GM12878 (cell line): ENCODE measurements at regions not wholly inside any gene's neighbourhood (a gene's known extent, or its start where the extent isn't known, plus 50 kb on each side); places are given as distances from the start of the nearest gene placed in this dataset.

Experiments
- ATAC-seq: fragments of 200-7000 bp; cut with Tn5 transposase; 3 replicates; pipeline ENCODE4 v1.9.1; 2020; ENCODE audit warnings: mild to moderate bottlenecking, moderate library complexity
- BruUV-seq: library from RNA; stranded (reverse); fragments of 400-500 nt; replicated peaks from 2 replicates; lab custom pipeline; 2021; lab: Mats Ljungman, UMichigan
- CTCF ChIA-PET: fragments of 300-600 bp; sonication (Branson Sonifier 250); formaldehyde crosslinking; extraction: SDS; loops from one replicate; lab custom pipeline; 2021; ENCODE audit warnings: inconsistent platforms; lab: Yijun Ruan, JAX
- POLR2A ChIA-PET: fragments of 350-600 bp; formaldehyde crosslinking; extraction: SDS; loops from one replicate; lab custom pipeline; 2021; ENCODE audit warnings: inconsistent platforms; lab: Charles Lee
- RAD21 ChIA-PET: fragments of 300-600 bp; sonication (Branson Sonifier 250); formaldehyde crosslinking; loops from one replicate; lab custom pipeline; 2023; ENCODE audit warnings: antibody characterized with exemption; ENCODE audit not compliant: unreplicated experiment; lab: Charles Lee
- SMC1A ChIA-PET: fragments of 300-600 bp; sonication (Branson Sonifier 250); formaldehyde crosslinking; loops from one replicate; lab custom pipeline; 2023; ENCODE audit not compliant: unreplicated experiment, uncharacterized antibody; lab: Charles Lee
- DNase-seq: peaks from one replicate; pipeline ENCODE4 v3.0.0-alpha.2; 2011; ENCODE audit warnings: low read depth, low spot score
- FAIRE-seq: peaks from 3 replicates; lab custom pipeline; 2011; peaks lifted over from hg19 to GRCh38; lab: Jason Lieb, UNC
- H2AFZ ChIP-seq: 2 replicates; pipeline ENCODE4 v1.6.0; 2011; ENCODE audit warnings: low read depth, low read length, control low read depth; ENCODE audit not compliant: control insufficient read depth
- H3K27ac ChIP-seq: 2 replicates; pipeline ENCODE4 v1.5.1; 2011; ENCODE audit warnings: control low read depth; ENCODE audit not compliant: control insufficient read depth, insufficient read depth
- H3K27me3 ChIP-seq, 2 experiments: replicated peaks in 1 of 2; 2 replicates each; pipeline versions ENCODE4 v1.6.0 to v1.6.1; 2011; ENCODE audit warnings: low read length in 1 of 2; ENCODE audit not compliant: control insufficient read depth in 2 of 2, insufficient read depth in 2 of 2
- H3K36me3 ChIP-seq, 2 experiments: 2 replicates each; pipeline ENCODE4 v1.5.1; 2011; ENCODE audit warnings: low read length in 1 of 2; ENCODE audit not compliant: control insufficient read depth in 2 of 2, insufficient read depth in 2 of 2
- H3K4me1 ChIP-seq: 2 replicates; pipeline ENCODE4 v1.6.1; 2011; ENCODE audit warnings: mild to moderate bottlenecking, low read length, moderate library complexity, mixed read lengths; ENCODE audit not compliant: control insufficient read depth, insufficient read depth
- H3K4me2 ChIP-seq: 2 replicates; pipeline ENCODE4 v1.6.0; 2011; ENCODE audit warnings: control low read depth; ENCODE audit not compliant: control insufficient read depth, insufficient read depth
- H3K4me3 ChIP-seq: fragments of 200-600 bp; sonication (generic); 2 replicates; pipeline ENCODE4 v1.5.1; 2016
- H3K79me2 ChIP-seq: 2 replicates; pipeline ENCODE4 v1.6.0; 2011; ENCODE audit warnings: low read length; ENCODE audit not compliant: control insufficient read depth, insufficient read depth
- H3K9ac ChIP-seq: 2 replicates; pipeline ENCODE4 v1.8.0; 2011; ENCODE audit warnings: low read length, control low read depth, mixed read lengths; ENCODE audit not compliant: control insufficient read depth, insufficient read depth
- H3K9me3 ChIP-seq: replicated peaks from 3 replicates; pipeline ENCODE4 v1.5.1; 2011; ENCODE audit warnings: mild to moderate bottlenecking, low read length; ENCODE audit not compliant: control insufficient read depth, insufficient read depth
- H4K20me1 ChIP-seq: 2 replicates; pipeline ENCODE4 v1.6.0; 2011; ENCODE audit not compliant: control insufficient read depth, insufficient read depth
- CHD2 ChIP-seq: IDR thresholded peaks from 2 replicates; pipeline ENCODE4 v1.6.1; 2011; ENCODE audit warnings: low read depth, low read length, improper control_type of control experiment, borderline replicate concordance
- CREM ChIP-seq: IDR thresholded peaks from 2 replicates; pipeline ENCODE4 v1.6.1; 2014; ENCODE audit warnings: antibody characterized with exemption, low read depth
- ETV6 ChIP-seq, 2 experiments: fragments of 450-650 bp in 1 of 2; IDR thresholded peaks in 1 of 2; conservative IDR thresholded peaks in 1 of 2; 2 replicates each; pipeline ENCODE4 v1.6.1; 2014; ENCODE audit warnings: antibody characterized with exemption in 1 of 2, borderline replicate concordance in 1 of 2, low read depth in 1 of 2, mild to moderate bottlenecking in 1 of 2, moderate library complexity in 1 of 2
- FOXM1 ChIP-seq: IDR thresholded peaks from 2 replicates; pipeline ENCODE4 v1.6.1; 2012; ENCODE audit warnings: low read depth, mild to moderate bottlenecking, inconsistent platforms, low read length, moderate library complexity
- HDAC6 ChIP-seq: fragments of 200-600 bp; sonication (generic); IDR thresholded peaks from one replicate; pipeline ENCODE4 v1.8.0; 2017; ENCODE audit warnings: antibody characterized with exemption; ENCODE audit not compliant: unreplicated experiment
- HDGF ChIP-seq: fragments of 450-650 bp; IDR thresholded peaks from 2 replicates; pipeline ENCODE4 v1.6.1; 2016; ENCODE audit warnings: antibody characterized with exemption
- KAT2A ChIP-seq: conservative IDR thresholded peaks from 2 replicates; pipeline ENCODE4 v1.6.1; 2011; ENCODE audit warnings: low read depth, low read length; ENCODE audit not compliant: control insufficient read depth
- MXI1 ChIP-seq: fragments of 150-350 bp; IDR thresholded peaks from 2 replicates; pipeline ENCODE4 v1.6.1; 2011; ENCODE audit warnings: low read depth, mild to moderate bottlenecking, inconsistent platforms, low read length, improper control_type of control experiment
- POLR2AphosphoS2 ChIP-seq: IDR thresholded peaks from 2 replicates; pipeline ENCODE4 v1.6.1; 2011; ENCODE audit warnings: low read depth, mild to moderate bottlenecking, low read length, improper control_type of control experiment, moderate library complexity
- RBBP5 ChIP-seq: fragments of 200-600 bp; sonication (generic); conservative IDR thresholded peaks from 2 replicates; pipeline ENCODE4 v1.6.1; 2016
- SPI1 ChIP-seq: IDR thresholded peaks from 2 replicates; pipeline ENCODE4 v1.6.1; 2011; ENCODE audit warnings: low read depth, mild to moderate bottlenecking, low read length, moderate library complexity, borderline replicate concordance; ENCODE audit not compliant: insufficient read depth
- SREBF1 ChIP-seq: IDR thresholded peaks from 2 replicates; pipeline ENCODE4 v1.6.1; 2012; ENCODE audit warnings: mild to moderate bottlenecking, low read length
- SUPT20H ChIP-seq: IDR thresholded peaks from 2 replicates; pipeline ENCODE4 v1.6.1; 2011; ENCODE audit warnings: low read depth, mild to moderate bottlenecking, low read length, moderate library complexity, borderline replicate concordance; ENCODE audit not compliant: control insufficient read depth
- ZBTB40 ChIP-seq: fragments of 450-650 bp; IDR thresholded peaks from 2 replicates; pipeline ENCODE4 v1.6.1; 2016; ENCODE audit warnings: mild to moderate bottlenecking, moderate library complexity, borderline replicate concordance
- WGBS: methylation state at CpG from one replicate; pipeline ENCODE4 v1.1.6; 2016; ENCODE audit warnings: low lambda C conversion rate; ENCODE audit not compliant: insufficient replicate concordance, insufficient coverage; ENCODE audit errors: missing lambda C conversion rate; 5-methylcytosine and 5-hydroxymethylcytosine counted together
- in situ Hi-C: fragments of 300-500 bp; cut with MboI; formaldehyde crosslinking; loops from 9 replicates; pipeline ENCODE4 v1.14.3; 2018; ENCODE audit warnings: mixed read lengths
- intact Hi-C: fragments of 100-400 bp; cut with micrococcal nuclease; formaldehyde crosslinking; loops from one replicate; pipeline ENCODE4 v1.14.2; 2022; ENCODE audit not compliant: unreplicated experiment

- Histone ChIP-seq H3K9me3 (no peaks in the 10 kb centered on the region), H3K27me3 (no peaks in the 10 kb centered on the region), H2AFZ (no peak overlapping the region), H3K79me2 (no peaks in the 10 kb centered on the region), H3K4me3 (no peak overlapping the region), H3K4me2 (no peak overlapping the region), H4K20me1 (no peaks in the 10 kb centered on the region), H3K27ac (no peak overlapping the region), H3K9ac (no peak overlapping the region), H3K4me1 (no peaks in the 10 kb centered on the region), H3K36me3 (no peaks in the 10 kb centered on the region)
- FAIRE-seq (no peak), DNase-seq (no peak), ATAC-seq (no peak)
- POLR2A ChIA-PET = no interaction called here
- SMC1A ChIA-PET = no interaction called here
- no TSS peak for BruUV-seq
- in situ Hi-C loops = no loop called here
- no peak for TF ChIP-seq MXI1
- TF ChIP-seq CHD2 = no peak
- no peak for TF ChIP-seq RBBP5
- no peak for TF ChIP-seq SREBF1
- WGBS = 12% methylated on average over 5 of the region's 5 CpGs
- intact Hi-C loops = no loop called here
- RAD21 ChIA-PET = no interaction called here
- CTCF ChIA-PET = interaction anchor here (1.0 kb wide), 1 partner anchor 22 kb away, joined by 3 read pairs; no protein-coding TSS in a partner anchor
Measured at GRCh38 chr2:226190479-226191252, 609.0 kb downstream of the IRS1 start.

DNA sequence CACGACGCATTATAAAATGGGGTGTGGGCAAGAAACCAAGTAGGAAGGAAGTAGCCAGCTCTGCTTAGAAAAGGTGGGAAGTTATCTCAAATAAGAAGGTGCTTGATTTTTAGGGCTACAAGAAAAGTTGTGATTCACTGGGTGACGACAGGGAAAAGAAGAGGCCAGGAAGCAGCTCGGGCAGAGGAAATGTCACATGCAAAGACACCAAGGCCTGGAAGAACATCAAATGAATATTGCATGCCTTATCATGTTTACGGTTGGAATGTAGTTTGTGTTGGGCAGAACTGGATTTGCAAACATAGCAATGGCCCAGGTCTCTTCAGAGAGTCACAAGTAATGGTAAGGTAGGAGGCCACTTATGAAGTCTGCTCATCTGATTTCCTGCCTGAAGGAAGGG, 610.6 kb downstream of the IRS1 start:
- H3K4me2 ChIP-seq = no peak overlapping the region
- no peaks in the 10 kb centered on the region for H3K27me3 ChIP-seq
- H3K27ac ChIP-seq = no peak overlapping the region
- H3K4me1 ChIP-seq = no peaks in the 10 kb centered on the region
- H3K36me3 ChIP-seq = no peaks in the 10 kb centered on the region
- TF ChIP-seq KAT2A = no peak
- TF ChIP-seq ETV6 (conservative IDR thresholded peaks at IDR 0.05 in 1 of 2, IDR thresholded peaks at IDR 0.05 in 1 of 2; ENCODE audit: borderline replicate concordance in 1 of 2, low read depth in 1 of 2) = no peak
- TF ChIP-seq HDAC6 = no peak
- no peak for TF ChIP-seq SUPT20H
- TF ChIP-seq ZBTB40 = no peak
- TF ChIP-seq CREM = no peak
- no peak for TF ChIP-seq HDGF
- TF ChIP-seq SPI1 = no peak
- no peak for TF ChIP-seq FOXM1
- no peak for TF ChIP-seq POLR2AphosphoS2
- intact Hi-C loops (no loop called here), in situ Hi-C loops (no loop called here)
- no TSS peak for BruUV-seq
- no peaks in the 10 kb centered on the region for H4K20me1 ChIP-seq
- CTCF ChIA-PET = no interaction called here
- SMC1A ChIA-PET = no interaction called here
- H2AFZ ChIP-seq = no peak overlapping the region
- RAD21 ChIA-PET = no interaction called here
- FAIRE-seq (no peak), ATAC-seq (no peak), DNase-seq (no peak)
- H3K9me3 ChIP-seq = no peaks in the 10 kb centered on the region
- no peaks in the 10 kb centered on the region for H3K79me2 ChIP-seq
- H3K4me3 ChIP-seq = no peak overlapping the region
- H3K9ac ChIP-seq = no peak overlapping the region
- POLR2A ChIA-PET = no interaction called here
- 42% methylated on average over 5 of the region's 5 CpGs for WGBS
